ENCODE measurements at regions not wholly inside any gene's neighbourhood (a gene's known extent, or its start where the extent isn't known, plus 50 kb on each side); places are given as distances from the start of the nearest gene placed in this dataset.

GRCh38 chr5:127236254-127236653, 54.3 kb upstream of the MEGF10 start:
- H3K9ac ChIP-seq (ENCODE audit: low read depth in 2 of 2, low read length in 2 of 2): no peak overlapping the region
- no peak overlapping the region for H3K4me3 ChIP-seq
- no peak for TF ChIP-seq CTCF (IDR thresholded peaks at IDR 0.05)
- H3K27ac ChIP-seq: no peak overlapping the region
- no peaks in the 10 kb centered on the region for H3K27me3 ChIP-seq
- intact Hi-C loops (cut with DNase I): no loop called here
- H3K4me1 ChIP-seq: no peaks in the 10 kb centered on the region
- DNase-seq: no peak
- no peaks in the 10 kb centered on the region for H3K36me3 ChIP-seq
- H3K9me3 ChIP-seq: no peaks in the 10 kb centered on the region
